ENCODE measurements at regions not wholly inside any gene's neighbourhood (a gene's known extent, or its start where the extent isn't known, plus 50 kb on each side); places are given as distances from the start of the nearest gene placed in this dataset.

DNA sequence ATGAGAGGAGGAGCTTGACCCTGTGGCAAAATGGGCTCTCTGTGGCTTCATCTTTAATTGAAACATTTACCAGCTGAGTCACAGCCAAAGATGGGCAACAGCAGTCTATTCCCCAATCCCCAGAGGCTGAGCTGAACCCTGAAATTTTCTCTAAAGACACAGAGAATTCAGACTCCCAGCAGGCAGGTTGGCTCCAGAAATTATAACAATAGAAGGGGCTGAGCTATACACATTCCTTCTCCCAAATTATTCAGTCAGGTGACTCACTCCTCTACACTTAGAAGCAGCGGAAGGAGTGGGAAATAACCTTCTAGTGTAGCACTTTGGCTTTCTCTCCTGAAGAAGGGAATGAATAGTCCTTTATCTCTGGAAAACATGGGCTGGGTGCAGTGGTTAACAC lies 264.3 kb upstream of the ARHGEF26 start:
- no peaks in the 10 kb centered on the region for H3K79me2 ChIP-seq (ENCODE audit: control insufficient read depth, insufficient read depth, low read length)
- H3K9me3 ChIP-seq (replicated peaks; ENCODE audit: control insufficient read depth, insufficient read depth, low read length), result no peaks in the 10 kb centered on the region
- dilution Hi-C loops (cut with MboI; ENCODE audit: extremely low pct_ligation_motif_present, low sequenced_read_pairs) (no loop called here), intact Hi-C loops (cut with micrococcal nuclease) (no loop called here)
- no peaks in the 10 kb centered on the region for H3K27me3 ChIP-seq (ENCODE audit: control insufficient read depth in 2 of 2, insufficient read depth in 2 of 2, low read length in 2 of 2)
- FAIRE-seq, result no peak
- H3K36me3 ChIP-seq (ENCODE audit: control insufficient read depth in 2 of 2, extremely low read depth in 1 of 2, insufficient read depth in 2 of 2, low read length in 2 of 2), result no peaks in the 10 kb centered on the region
- no TSS peak for BruUV-seq (replicated peaks)
- TF ChIP-seq, protein P1, sequence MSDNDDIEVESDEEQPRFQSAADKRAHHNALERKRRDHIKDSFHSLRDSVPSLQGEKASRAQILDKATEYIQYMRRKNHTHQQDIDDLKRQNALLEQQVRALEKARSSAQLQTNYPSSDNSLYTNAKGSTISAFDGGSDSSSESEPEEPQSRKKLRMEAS (IDR thresholded peaks at IDR 0.05; ENCODE audit: insufficient read depth, insufficient read length), result no peak
- ChIA-PET POLR2A (no interaction called here), CTCF (no interaction called here)
- no peaks in the 10 kb centered on the region for H3K9me1 ChIP-seq (replicated peaks; ENCODE audit: control insufficient read depth, extremely low read depth, insufficient read depth, low read length)
- no peak overlapping the region for H3K4me2 ChIP-seq (ENCODE audit: insufficient read depth, low read length)
- no peak overlapping the region for H3K27ac ChIP-seq (ENCODE audit: insufficient read depth, low read depth, low read length)
- H3K4me3 ChIP-seq (replicated peaks in 1 of 3; ENCODE audit: insufficient read depth in 1 of 3, low read depth in 1 of 3, low read length in 3 of 3), result no peak overlapping the region
- no peaks in the 10 kb centered on the region for H3K4me1 ChIP-seq (ENCODE audit: control insufficient read depth, extremely low read depth, insufficient read depth, low read length)
- no peaks in the 10 kb centered on the region for H4K20me1 ChIP-seq (replicated peaks; ENCODE audit: control insufficient read depth, extremely low read depth, insufficient read depth, low read length)
- no peak overlapping the region for H2AFZ ChIP-seq (ENCODE audit: low read depth, low read length)
- H3K9ac ChIP-seq (replicated peaks; ENCODE audit: extremely low read depth, insufficient read depth, low read length), result no peak overlapping the region
- DNase-seq (ENCODE audit: low read depth, low spot score), result no peak

DNA sequence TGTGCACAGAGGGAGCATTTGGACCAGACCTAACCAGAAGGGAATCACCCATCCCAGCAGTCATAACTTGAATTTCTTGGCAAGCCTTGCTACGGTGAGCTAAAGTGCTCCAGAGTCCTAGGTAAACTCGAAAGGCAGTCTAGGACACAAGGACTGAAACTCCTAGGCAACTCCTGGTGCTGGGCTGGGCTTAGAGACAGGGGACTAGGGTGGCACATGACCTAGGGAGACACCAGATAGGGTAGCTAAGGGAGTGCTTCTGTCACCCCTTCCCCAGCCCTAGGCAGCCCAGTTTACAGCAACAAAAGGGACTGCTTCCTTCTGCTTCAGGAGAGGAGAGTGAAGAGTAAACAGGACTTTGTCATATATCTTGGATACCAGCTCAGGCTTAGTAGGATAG lies 256.4 kb upstream of the ARHGEF26 start:
- H3K9ac ChIP-seq (replicated peaks; ENCODE audit: extremely low read depth, insufficient read depth, low read length), result no peak overlapping the region
- H2AFZ ChIP-seq (ENCODE audit: low read depth, low read length), result no peak overlapping the region
- DNase-seq (ENCODE audit: low read depth, low spot score) (no peak), FAIRE-seq (no peak)
- H3K9me1 ChIP-seq (replicated peaks; ENCODE audit: control insufficient read depth, extremely low read depth, insufficient read depth, low read length), result no peaks in the 10 kb centered on the region
- no peaks in the 10 kb centered on the region for H3K79me2 ChIP-seq (ENCODE audit: control insufficient read depth, insufficient read depth, low read length)
- no TSS peak for BruUV-seq (replicated peaks)
- H3K4me2 ChIP-seq (ENCODE audit: insufficient read depth, low read length), result no peak overlapping the region
- POLR2A ChIA-PET, result no interaction called here
- no peaks in the 10 kb centered on the region for H3K9me3 ChIP-seq (replicated peaks; ENCODE audit: control insufficient read depth, insufficient read depth, low read length)
- CTCF ChIA-PET, result no interaction called here
- intact Hi-C loops (cut with micrococcal nuclease), result no loop called here
- no peaks in the 10 kb centered on the region for H3K36me3 ChIP-seq (ENCODE audit: control insufficient read depth in 2 of 2, extremely low read depth in 1 of 2, insufficient read depth in 2 of 2, low read length in 2 of 2)
- TF ChIP-seq, protein P2, sequence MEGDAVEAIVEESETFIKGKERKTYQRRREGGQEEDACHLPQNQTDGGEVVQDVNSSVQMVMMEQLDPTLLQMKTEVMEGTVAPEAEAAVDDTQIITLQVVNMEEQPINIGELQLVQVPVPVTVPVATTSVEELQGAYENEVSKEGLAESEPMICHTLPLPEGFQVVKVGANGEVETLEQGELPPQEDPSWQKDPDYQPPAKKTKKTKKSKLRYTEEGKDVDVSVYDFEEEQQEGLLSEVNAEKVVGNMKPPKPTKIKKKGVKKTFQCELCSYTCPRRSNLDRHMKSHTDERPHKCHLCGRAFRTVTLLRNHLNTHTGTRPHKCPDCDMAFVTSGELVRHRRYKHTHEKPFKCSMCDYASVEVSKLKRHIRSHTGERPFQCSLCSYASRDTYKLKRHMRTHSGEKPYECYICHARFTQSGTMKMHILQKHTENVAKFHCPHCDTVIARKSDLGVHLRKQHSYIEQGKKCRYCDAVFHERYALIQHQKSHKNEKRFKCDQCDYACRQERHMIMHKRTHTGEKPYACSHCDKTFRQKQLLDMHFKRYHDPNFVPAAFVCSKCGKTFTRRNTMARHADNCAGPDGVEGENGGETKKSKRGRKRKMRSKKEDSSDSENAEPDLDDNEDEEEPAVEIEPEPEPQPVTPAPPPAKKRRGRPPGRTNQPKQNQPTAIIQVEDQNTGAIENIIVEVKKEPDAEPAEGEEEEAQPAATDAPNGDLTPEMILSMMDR (IDR thresholded peaks at IDR 0.05; ENCODE audit: extremely low read depth in 1 of 2, insufficient read depth in 1 of 2, low read depth in 1 of 2, low read length in 2 of 2), result no peak
- TF ChIP-seq JUN (IDR thresholded peaks at IDR 0.05; ENCODE audit: borderline replicate concordance, insufficient read depth, insufficient read length, low read depth) (no peak), FOS (IDR thresholded peaks at IDR 0.05; ENCODE audit: borderline replicate concordance, insufficient read depth, low read length) (no peak), POLR2A (IDR thresholded peaks at IDR 0.05; ENCODE audit: low read depth, low read length) (no peak), EZH2 (IDR thresholded peaks at IDR 0.05; ENCODE audit: borderline replicate concordance, low read depth, low read length, severe bottlenecking) (no peak), GATA2 (IDR thresholded peaks at IDR 0.05; ENCODE audit: insufficient read depth, insufficient read length, low read depth, low read length) (no peak), MYC (IDR thresholded peaks at IDR 0.05; ENCODE audit: low read depth, low read length) (no peak), POLR2AphosphoS5 (IDR thresholded peaks at IDR 0.05; ENCODE audit: insufficient read depth, low read depth, low read length) (no peak)
- TF ChIP-seq, protein P1 (IDR thresholded peaks at IDR 0.05; ENCODE audit: insufficient read depth, insufficient read length), result no peak
- H3K4me1 ChIP-seq (ENCODE audit: control insufficient read depth, extremely low read depth, insufficient read depth, low read length), result no peaks in the 10 kb centered on the region
- no peaks in the 10 kb centered on the region for H4K20me1 ChIP-seq (replicated peaks; ENCODE audit: control insufficient read depth, extremely low read depth, insufficient read depth, low read length)
- H3K4me3 ChIP-seq (replicated peaks in 1 of 3; ENCODE audit: insufficient read depth in 1 of 3, low read depth in 1 of 3, low read length in 3 of 3), result no peak overlapping the region
- no peaks in the 10 kb centered on the region for H3K27me3 ChIP-seq (ENCODE audit: control insufficient read depth in 2 of 2, insufficient read depth in 2 of 2, low read length in 2 of 2)
- dilution Hi-C loops (cut with MboI; ENCODE audit: extremely low pct_ligation_motif_present, low sequenced_read_pairs), result no loop called here
- no peak overlapping the region for H3K27ac ChIP-seq (ENCODE audit: insufficient read depth, low read depth, low read length)
